SK-N-SH (cell line): ENCODE measurements at regions not wholly inside any gene's neighbourhood (a gene's known extent, or its start where the extent isn't known, plus 50 kb on each side); places are given as distances from the start of the nearest gene placed in this dataset.

Experiments
- CTCF ChIA-PET: fragments of 300-600, 350-600 bp; formaldehyde crosslinking; extraction: SDS; loops from one replicate; lab custom pipeline; 2021; lab: Yijun Ruan, JAX
- POLR2A ChIA-PET: fragments of 350-600 bp; sonication (Branson Sonifier 250); formaldehyde crosslinking; extraction: SDS; loops from one replicate; lab custom pipeline; 2020; ENCODE audit warnings: antibody characterized with exemption, inconsistent platforms; lab: Yijun Ruan, JAX
- DNase-seq: peaks from one replicate; pipeline ENCODE4 v3.0.0; 2012
- H2AFZ ChIP-seq: fragments of 200-600 bp; sonication (generic); 2 replicates; pipeline ENCODE4 v1.8.1; 2016; ENCODE audit warnings: antibody characterized with exemption, mild to moderate bottlenecking, low read depth
- H3F3A ChIP-seq: fragments of 200-600 bp; sonication (generic); replicated peaks from 2 replicates; pipeline ENCODE3; 2016; ENCODE audit warnings: antibody characterized with exemption, mild to moderate bottlenecking; ENCODE audit not compliant: insufficient read depth
- H3K27ac ChIP-seq, 2 experiments: fragments of 200-500 bp in 1 of 2; fragments of 200-600 bp in 1 of 2; sonication (Bioruptor generic) in 1 of 2; sonication (generic), shearing (Covaris generic) in 1 of 2; 2 replicates each; pipeline versions ENCODE4 v1.5.1 to v1.6.1; 2014 to 2016; ENCODE audit warnings: low read depth in 2 of 2, inconsistent platforms in 1 of 2, low read length in 1 of 2, mild to moderate bottlenecking in 1 of 2, mixed read lengths in 1 of 2
- H3K27me3 ChIP-seq: fragments of 200-600 bp; sonication (generic), shearing (Covaris generic); 2 replicates; pipeline ENCODE4 v1.6.1; 2016; ENCODE audit warnings: mixed run types; ENCODE audit not compliant: insufficient read depth
- H3K36me3 ChIP-seq, 2 experiments: fragments of 200-500 bp in 1 of 2; fragments of 200-600 bp in 1 of 2; sonication (Bioruptor generic) in 1 of 2; sonication (generic) in 1 of 2; replicated peaks in 1 of 2; 2 replicates each; pipeline versions ENCODE3 to v1.5.1; 2014 to 2016; ENCODE audit warnings: low read length in 1 of 2, mild to moderate bottlenecking in 1 of 2; ENCODE audit not compliant: insufficient read depth in 2 of 2, control insufficient read depth in 1 of 2
- H3K4me1 ChIP-seq, 2 experiments: fragments of 200-500 bp in 1 of 2; fragments of 200-600 bp in 1 of 2; sonication (Bioruptor generic) in 1 of 2; sonication (generic), shearing (Covaris generic) in 1 of 2; 2 replicates each; pipeline versions ENCODE4 v1.5.1 to v1.6.1; 2014 to 2016; ENCODE audit warnings: low read depth in 1 of 2, low read length in 1 of 2, mixed run types in 1 of 2; ENCODE audit not compliant: insufficient read depth in 2 of 2, control insufficient read depth in 1 of 2
- H3K4me2 ChIP-seq: fragments of 200-600 bp; sonication (generic), shearing (Covaris generic); 2 replicates; pipeline ENCODE4 v1.6.1; 2017; ENCODE audit warnings: mixed run types
- H3K4me3 ChIP-seq, 2 experiments: fragments of 200-500 bp in 1 of 2; fragments of 200-600 bp in 1 of 2; sonication (Bioruptor generic) in 1 of 2; sonication (generic), shearing (Covaris generic) in 1 of 2; 2 replicates each; pipeline versions ENCODE4 v1.5.1 to v1.8.1; 2014 to 2016; ENCODE audit warnings: low read depth in 2 of 2, inconsistent platforms in 1 of 2, low read length in 1 of 2, mild to moderate bottlenecking in 1 of 2, mixed read lengths in 1 of 2, moderate library complexity in 1 of 2
- H3K79me2 ChIP-seq: fragments of 200-600 bp; sonication (generic); 2 replicates; pipeline ENCODE4 v1.8.1; 2017; ENCODE audit warnings: mild to moderate bottlenecking; ENCODE audit not compliant: insufficient read depth
- H3K9ac ChIP-seq: fragments of 200-600 bp; sonication (generic); 2 replicates; pipeline ENCODE4 v1.6.1; 2017; ENCODE audit warnings: mixed run types
- H3K9me2 ChIP-seq: fragments of 200-600 bp; sonication (generic); 2 replicates; pipeline ENCODE4 v1.6.1; 2017; ENCODE audit warnings: mixed run types
- H3K9me3 ChIP-seq: fragments of 200-600 bp; sonication (generic); 2 replicates; pipeline ENCODE4 v1.6.1; 2017; ENCODE audit warnings: mixed run types, mild to moderate bottlenecking, moderate library complexity
- H4K20me1 ChIP-seq: fragments of 200-600 bp; sonication (generic); 2 replicates; pipeline ENCODE4 v1.6.1; 2017; ENCODE audit warnings: mild to moderate bottlenecking, mixed run types; ENCODE audit not compliant: insufficient read depth
- FOXJ3 ChIP-seq: sonication (generic); formaldehyde crosslinking; IDR thresholded peaks from 2 replicates; pipeline ENCODE4 v1.5.1; 2020; ENCODE audit warnings: mild to moderate bottlenecking, missing genetic modification reagents
- IRF3 ChIP-seq: fragments of 150-350 bp; IDR thresholded peaks from 2 replicates; pipeline ENCODE4 v1.6.1; 2016; ENCODE audit warnings: mild to moderate bottlenecking, low read depth, low read length
- MEF2A ChIP-seq: IDR thresholded peaks from 2 replicates; pipeline ENCODE4 v1.4.0; 2012; ENCODE audit warnings: low read depth, borderline replicate concordance
- NFIC ChIP-seq: IDR thresholded peaks from 2 replicates; pipeline ENCODE4 v1.4.0; 2012; ENCODE audit warnings: borderline replicate concordance
- RFX5 ChIP-seq: IDR thresholded peaks from 2 replicates; pipeline ENCODE4 v1.6.1; 2012; ENCODE audit warnings: mild to moderate bottlenecking, improper control_type of control experiment, low read length
- TEAD4 ChIP-seq: IDR thresholded peaks from 2 replicates; pipeline ENCODE4 v1.4.0; 2012; ENCODE audit warnings: mild to moderate bottlenecking, borderline replicate concordance; ENCODE audit not compliant: insufficient read depth
- USF1 ChIP-seq: IDR thresholded peaks from 2 replicates; pipeline ENCODE4 v1.4.0; 2012; ENCODE audit warnings: low read depth, borderline replicate concordance
- YY1 ChIP-seq: IDR thresholded peaks from 2 replicates; pipeline ENCODE4 v1.4.0; 2012; ENCODE audit warnings: low read depth, mild to moderate bottlenecking
- WGBS: methylation state at CpG from one replicate; pipeline ENCODE4 v1.1.6; 2017; ENCODE audit warnings: low lambda C conversion rate; 5-methylcytosine and 5-hydroxymethylcytosine counted together
- TF ChIP-seq, protein P1 (sequence below): fragments of 200-600 bp; sonication (generic); IDR thresholded peaks from 2 replicates; pipeline ENCODE4 v1.6.1; 2017; ENCODE audit warnings: antibody characterized with exemption, mild to moderate bottlenecking, moderate library complexity

DNA sequence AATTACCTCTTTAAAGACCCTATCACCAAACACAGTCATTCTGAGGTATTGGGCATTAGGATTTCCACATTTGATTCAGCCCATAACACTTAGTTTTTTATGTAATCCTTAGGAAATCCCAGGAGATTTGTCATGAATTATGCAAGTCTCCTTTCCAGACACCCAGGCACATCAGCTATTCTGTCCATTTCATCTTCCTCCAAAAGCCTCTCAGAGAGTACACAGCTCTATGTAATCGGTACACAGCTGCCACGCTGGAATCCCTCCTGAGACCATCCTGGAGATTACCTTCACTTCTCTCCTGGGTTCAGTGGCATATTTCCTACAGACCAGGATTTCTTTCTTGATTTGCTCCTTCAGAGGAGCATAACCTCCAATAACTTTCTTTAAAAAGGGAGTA is 2309.8 kb upstream of the WWC1 start:
- ChIA-PET POLR2A (no interaction called here), CTCF (no interaction called here)
- H3K4me3 ChIP-seq = no peak overlapping the region
- H2AFZ ChIP-seq = no peak overlapping the region
- H3K27me3 ChIP-seq = no peaks in the 10 kb centered on the region
- no peaks in the 10 kb centered on the region for H3K4me1 ChIP-seq
- no peaks in the 10 kb centered on the region for H3K36me3 ChIP-seq
- H3F3A ChIP-seq = no peaks in the 10 kb centered on the region
- H3K79me2 ChIP-seq = no peaks in the 10 kb centered on the region
- DNase-seq = no peak
- TF ChIP-seq FOXJ3 (CRISPR knock-in tag) = no peak
- TF ChIP-seq RFX5 = no peak
- TF ChIP-seq USF1 = no peak
- TF ChIP-seq IRF3 = no peak
- no peak for TF ChIP-seq YY1
- no peak for TF ChIP-seq MEF2A
- TF ChIP-seq, protein P1, sequence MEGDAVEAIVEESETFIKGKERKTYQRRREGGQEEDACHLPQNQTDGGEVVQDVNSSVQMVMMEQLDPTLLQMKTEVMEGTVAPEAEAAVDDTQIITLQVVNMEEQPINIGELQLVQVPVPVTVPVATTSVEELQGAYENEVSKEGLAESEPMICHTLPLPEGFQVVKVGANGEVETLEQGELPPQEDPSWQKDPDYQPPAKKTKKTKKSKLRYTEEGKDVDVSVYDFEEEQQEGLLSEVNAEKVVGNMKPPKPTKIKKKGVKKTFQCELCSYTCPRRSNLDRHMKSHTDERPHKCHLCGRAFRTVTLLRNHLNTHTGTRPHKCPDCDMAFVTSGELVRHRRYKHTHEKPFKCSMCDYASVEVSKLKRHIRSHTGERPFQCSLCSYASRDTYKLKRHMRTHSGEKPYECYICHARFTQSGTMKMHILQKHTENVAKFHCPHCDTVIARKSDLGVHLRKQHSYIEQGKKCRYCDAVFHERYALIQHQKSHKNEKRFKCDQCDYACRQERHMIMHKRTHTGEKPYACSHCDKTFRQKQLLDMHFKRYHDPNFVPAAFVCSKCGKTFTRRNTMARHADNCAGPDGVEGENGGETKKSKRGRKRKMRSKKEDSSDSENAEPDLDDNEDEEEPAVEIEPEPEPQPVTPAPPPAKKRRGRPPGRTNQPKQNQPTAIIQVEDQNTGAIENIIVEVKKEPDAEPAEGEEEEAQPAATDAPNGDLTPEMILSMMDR = no peak
- no peak for TF ChIP-seq TEAD4
- H3K9me3 ChIP-seq = no peaks in the 10 kb centered on the region; the same call in 1 of the 2 replicates
- no peak overlapping the region for H3K4me2 ChIP-seq
- H4K20me1 ChIP-seq = no peaks in the 10 kb centered on the region
- H3K27ac ChIP-seq = no peak overlapping the region
- 50% methylated on average over 2 of the region's 2 CpGs for WGBS
- H3K9ac ChIP-seq = no peak overlapping the region
- no peaks in the 10 kb centered on the region for H3K9me2 ChIP-seq

- Histone ChIP-seq H3K9me2 (no peaks in the 10 kb centered on the region), H3K4me2 (no peak overlapping the region), H3K9ac (no peak overlapping the region), H3K4me1 (peaks cover 0 to 4% of the 10 kb centered on the region in 2 experiments; a peak in 1 of 4 replicates), H3K79me2 (no peaks in the 10 kb centered on the region), H2AFZ (no peak overlapping the region), H3K27ac (no peak overlapping the region; a peak in 1 of 4 replicates), H3K36me3 (no peaks in the 10 kb centered on the region), H4K20me1 (no peaks in the 10 kb centered on the region), H3F3A (no peaks in the 10 kb centered on the region), H3K4me3 (no peak overlapping the region), H3K27me3 (no peaks in the 10 kb centered on the region), H3K9me3 (no peaks in the 10 kb centered on the region)
- no peak for TF ChIP-seq NFIC
- no peak for DNase-seq
- WGBS = 45% methylated on average over 13 of the region's 13 CpGs
- ChIA-PET CTCF (no interaction called here), POLR2A (no interaction called here)
Observed at GRCh38 chr5:165996201-165996875, 2295.1 kb upstream of the WWC1 start.
